HG03442 (cell line): ENCODE measurements at regions not wholly inside any gene's neighbourhood (a gene's known extent, or its start where the extent isn't known, plus 50 kb on each side); places are given as distances from the start of the nearest gene placed in this dataset.
"Not testable (repeated sequence)": the region's sequence is repeated elsewhere in the genome, so short reads cannot be mapped to it uniquely, and the experiment has no call there.

ENCODE experiments used
- ATAC-seq: cut with Tn5 transposase; IDR thresholded peaks from one replicate; pipeline ENCODE4 v1.9.1; 2021; ENCODE audit warnings: mild to moderate bottlenecking, moderate library complexity; ENCODE audit not compliant: unreplicated experiment

GRCh38 chrX:55981603-55982002, 250.6 kb upstream of the KLF8 start:
- no peak for ATAC-seq

GRCh38 chrX:55996649-55997048, 235.5 kb upstream of the KLF8 start:
- ATAC-seq: no peak

GRCh38 chrX:56000174-56000573, 232.0 kb upstream of the KLF8 start:
- no peak for ATAC-seq

GRCh38 chrX:56000729-56001128, 231.4 kb upstream of the KLF8 start:
- no peak for ATAC-seq

GRCh38 chrX:56025872-56026571, 206.1 kb upstream of the KLF8 start:
- ATAC-seq: no peak

- ATAC-seq: no peak
These were observed 205.3 kb upstream of the KLF8 start for GRCh38 chrX:56026815-56027214.

GRCh38 chrX:56029188-56029587, 203.0 kb upstream of the KLF8 start:
- no peak for ATAC-seq

- ATAC-seq: no peak
These were observed 202.5 kb upstream of the KLF8 start for GRCh38 chrX:56029691-56030090.

GRCh38 chrX:56031409-56031808, 200.7 kb upstream of the KLF8 start:
- ATAC-seq: no peak

GRCh38 chrX:56033495-56034180, 198.5 kb upstream of the KLF8 start:
- no peak for ATAC-seq

GRCh38 chrX:56052673-56053330, 179.4 kb upstream of the KLF8 start:
- ATAC-seq: not testable (repeated sequence)

- no peak for ATAC-seq
These were observed 174.8 kb upstream of the KLF8 start for GRCh38 chrX:56057325-56057724.

- ATAC-seq: peak; percentile 85
These were observed 166.1 kb upstream of the KLF8 start for GRCh38 chrX:56066016-56066415.

- ATAC-seq: no peak
These were observed 163.8 kb upstream of the KLF8 start for GRCh38 chrX:56068274-56068758.

GRCh38 chrX:56069299-56069931, 162.7 kb upstream of the KLF8 start:
- no peak for ATAC-seq

- no peak for ATAC-seq
These were observed 142.8 kb upstream of the KLF8 start for GRCh38 chrX:56089376-56089775.

GRCh38 chrX:56099271-56099670, 132.9 kb upstream of the KLF8 start:
- no peak for ATAC-seq

GRCh38 chrX:56107320-56107719, 124.8 kb upstream of the KLF8 start:
- ATAC-seq: no peak

GRCh38 chrX:56113785-56114436, 118.2 kb upstream of the KLF8 start:
- ATAC-seq: no peak

GRCh38 chrX:56114437-56114787, 117.7 kb upstream of the KLF8 start:
- no peak for ATAC-seq

- ATAC-seq: no peak
These were observed 111.9 kb upstream of the KLF8 start for GRCh38 chrX:56120242-56120641.
